Colon (tissue), 2 donors: ENCODE measurements at regions not wholly inside any gene's neighbourhood (a gene's known extent, or its start where the extent isn't known, plus 50 kb on each side); places are given as distances from the start of the nearest gene placed in this dataset.
"Not testable (repeated sequence)": the region's sequence is repeated elsewhere in the genome, so short reads cannot be mapped to it uniquely, and the experiment has no call there.

Experiments used
- FAIRE-seq: peaks from 2 replicates; lab custom pipeline; 2012; peaks lifted over from hg19 to GRCh38; lab: Jason Lieb, UNC
- donor health status: control.
- donor health status: control.

GRCh38 chr3:82163907-82164520, 402.6 kb upstream of the GBE1 start:
- peak; percentile 24 for FAIRE-seq

GRCh38 chr3:82157952-82158351, 396.5 kb upstream of the GBE1 start:
- FAIRE-seq, result no peak

- not testable (repeated sequence) for FAIRE-seq
These were observed 392.4 kb upstream of the GBE1 start for GRCh38 chr3:82153892-82154291.

DNA sequence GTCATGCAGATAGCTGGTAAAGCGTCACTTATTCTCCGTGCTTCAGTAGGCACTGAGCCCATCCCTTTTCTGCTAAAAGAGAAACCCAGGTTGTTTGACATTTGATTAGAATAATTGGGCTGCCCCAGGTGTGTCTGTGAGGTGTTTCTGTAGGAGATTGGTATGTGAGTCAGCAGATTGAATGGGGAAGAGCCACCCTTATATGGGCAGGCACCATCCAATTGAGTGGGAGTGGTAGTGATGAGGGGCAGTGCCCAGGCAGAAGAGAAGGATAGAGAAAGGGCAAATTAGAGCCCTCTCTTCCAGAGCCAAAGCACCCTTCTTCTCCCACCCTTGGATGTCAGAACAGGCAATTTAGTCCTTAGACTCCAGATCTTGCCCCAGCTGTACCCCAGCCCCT, 384.3 kb upstream of the GBE1 start:
- FAIRE-seq, result no peak

- no peak for FAIRE-seq
These were observed 383.4 kb upstream of the GBE1 start for GRCh38 chr3:82144811-82145210.

- no peak for FAIRE-seq
These were observed 382.4 kb upstream of the GBE1 start for GRCh38 chr3:82143661-82144412.

DNA sequence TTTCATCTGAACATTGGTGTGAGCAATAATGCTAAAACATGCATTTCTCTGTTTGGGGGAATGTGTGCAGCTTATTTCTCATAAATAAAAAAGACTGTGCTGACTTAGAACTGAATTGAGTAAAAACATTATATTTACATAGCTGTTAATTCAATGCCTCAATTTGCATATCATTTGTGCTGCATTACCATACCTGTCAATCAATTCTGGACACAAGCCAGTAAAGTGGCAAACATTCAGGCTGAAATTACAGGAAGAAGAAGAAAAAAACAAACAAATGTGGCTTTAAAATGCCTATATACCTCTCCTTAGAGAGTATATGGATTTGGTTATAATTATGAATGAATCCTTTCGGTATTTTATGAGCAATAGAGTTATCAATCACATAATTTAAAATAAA, 380.1 kb upstream of the GBE1 start:
- no peak for FAIRE-seq

DNA sequence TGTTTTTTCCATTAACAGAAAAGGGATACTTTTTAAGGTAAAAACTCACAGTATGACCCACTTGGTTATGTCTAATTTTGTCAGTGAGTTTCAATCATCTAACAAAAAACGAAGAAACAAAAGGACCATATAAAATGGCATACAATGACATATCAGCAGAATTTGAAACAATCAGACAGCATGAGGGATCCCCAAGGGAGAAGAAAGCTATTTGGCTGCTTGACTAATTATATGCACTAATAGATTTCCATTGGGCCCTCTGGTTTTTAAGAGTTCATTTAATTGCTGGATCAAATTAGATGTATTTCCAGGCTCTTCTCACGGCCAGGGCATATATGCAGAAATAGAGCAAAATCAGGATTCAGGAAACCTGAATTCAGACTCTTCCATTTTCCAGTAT, 376.4 kb upstream of the GBE1 start:
- FAIRE-seq, result no peak

DNA sequence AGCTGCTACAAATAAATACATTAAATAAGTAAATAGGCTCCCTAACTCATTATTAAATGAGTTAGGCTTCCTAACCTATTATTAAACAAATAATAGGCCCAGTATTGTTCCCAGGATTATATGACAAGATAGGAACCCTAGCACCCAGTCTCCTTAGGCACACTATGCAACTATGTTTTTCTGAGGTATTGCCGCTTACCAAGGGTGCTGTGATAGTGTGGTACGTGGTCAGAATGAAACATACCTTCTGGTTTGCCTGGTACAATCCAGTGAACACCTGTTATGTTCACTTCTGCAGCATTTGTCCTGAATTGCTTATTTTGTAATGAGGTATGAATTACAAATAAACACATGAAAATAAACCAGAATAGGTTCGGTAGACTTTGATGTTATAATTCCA, 375.6 kb upstream of the GBE1 start:
- FAIRE-seq, result no peak

DNA sequence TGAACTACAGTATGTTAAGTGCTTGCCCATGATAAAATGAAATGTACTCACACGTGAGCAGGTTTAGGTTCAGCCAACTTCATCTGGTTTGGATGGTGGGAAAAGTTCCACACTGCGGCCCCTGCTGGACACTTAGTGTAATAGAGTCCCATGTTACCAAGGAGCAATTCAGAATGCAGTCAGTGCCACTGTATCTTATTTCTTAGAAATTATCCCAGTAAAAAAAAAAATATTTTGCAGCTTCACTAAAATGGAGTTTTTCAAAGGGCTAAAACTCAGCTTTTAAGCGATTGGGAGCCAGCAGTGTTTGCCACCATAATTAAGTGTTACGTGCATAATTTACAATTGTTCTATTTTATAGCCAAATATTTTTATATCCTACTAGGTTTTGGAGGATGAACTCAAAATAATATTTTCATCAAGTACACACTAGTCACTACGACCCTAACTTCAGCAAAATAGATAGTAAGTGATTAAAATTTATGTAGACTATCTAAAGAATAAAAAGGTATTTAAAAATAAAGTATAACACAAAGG, 371.7 kb upstream of the GBE1 start:
- FAIRE-seq, result no peak

GRCh38 chr3:82132210-82133069, 371.0 kb upstream of the GBE1 start:
- no peak for FAIRE-seq

- FAIRE-seq, result no peak
These were observed 368.6 kb upstream of the GBE1 start for GRCh38 chr3:82130046-82130445.

GRCh38 chr3:82129221-82129801, 367.9 kb upstream of the GBE1 start:
- no peak for FAIRE-seq

DNA sequence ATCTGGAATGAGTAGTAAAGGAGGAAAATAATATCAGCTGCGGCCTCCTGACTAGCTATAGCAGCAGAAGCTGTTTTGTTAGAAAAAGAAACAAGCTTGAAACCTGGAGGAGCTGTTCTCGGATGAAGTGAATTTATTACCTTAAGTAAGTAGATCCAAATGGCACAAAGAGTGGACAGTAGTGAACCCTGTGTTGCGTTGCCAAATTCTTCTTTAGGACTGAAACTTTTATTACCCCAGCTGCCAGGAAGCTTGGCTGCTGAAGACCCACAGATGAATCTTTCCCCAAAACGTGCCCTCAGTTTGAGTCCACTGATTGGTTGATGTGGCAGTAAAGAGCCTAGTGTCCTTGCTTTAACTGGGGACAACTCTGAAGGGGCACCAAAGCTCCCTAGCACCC, 366.8 kb upstream of the GBE1 start:
- FAIRE-seq, result no peak

- no peak for FAIRE-seq
These were observed 361.3 kb upstream of the GBE1 start for GRCh38 chr3:82122554-82123345.

GRCh38 chr3:82114589-82114988, 353.1 kb upstream of the GBE1 start:
- no peak for FAIRE-seq

DNA sequence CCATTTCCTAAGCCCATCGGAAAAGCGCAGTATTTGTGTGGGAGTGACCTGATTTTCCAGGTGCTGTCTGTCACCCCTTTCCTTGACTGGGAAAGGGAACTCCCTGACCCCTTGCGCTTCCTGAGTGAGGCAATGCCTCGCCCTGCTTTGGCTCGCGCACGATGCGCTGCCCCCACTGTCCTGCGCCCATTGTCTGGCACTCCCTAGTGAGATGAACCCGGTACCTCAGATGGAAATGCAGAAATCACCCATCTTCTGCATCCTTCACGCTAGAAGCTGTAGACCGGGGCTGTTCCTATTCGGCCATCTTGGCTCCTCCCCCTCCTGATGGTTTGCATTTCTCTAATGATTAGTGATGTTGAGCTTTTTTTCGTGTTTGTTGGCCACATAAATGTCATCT, 349.3 kb upstream of the GBE1 start:
- FAIRE-seq, result not testable (repeated sequence)

DNA sequence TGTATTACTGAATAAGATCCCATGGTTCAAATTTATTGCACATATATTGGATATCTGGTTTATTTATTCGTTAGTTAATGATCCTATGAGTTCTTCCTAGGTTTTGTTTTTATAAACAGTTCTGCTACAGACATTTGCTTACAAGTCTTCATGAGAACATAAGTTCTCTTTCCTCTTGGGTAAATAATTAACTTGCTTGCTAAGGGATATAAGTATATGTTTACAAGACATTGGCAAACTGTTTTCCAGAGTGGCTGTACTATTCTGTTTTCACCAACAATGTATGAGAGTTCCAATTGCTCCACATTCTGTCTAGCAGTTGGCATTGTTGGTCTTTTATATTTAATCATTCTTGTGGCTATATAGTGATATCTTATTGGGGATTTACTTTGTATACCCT, 341.8 kb upstream of the GBE1 start:
- no peak for FAIRE-seq

GRCh38 chr3:82100378-82100777, 338.9 kb upstream of the GBE1 start:
- FAIRE-seq, result no peak

- no peak for FAIRE-seq
These were observed 332.2 kb upstream of the GBE1 start for GRCh38 chr3:82093641-82094040.

DNA sequence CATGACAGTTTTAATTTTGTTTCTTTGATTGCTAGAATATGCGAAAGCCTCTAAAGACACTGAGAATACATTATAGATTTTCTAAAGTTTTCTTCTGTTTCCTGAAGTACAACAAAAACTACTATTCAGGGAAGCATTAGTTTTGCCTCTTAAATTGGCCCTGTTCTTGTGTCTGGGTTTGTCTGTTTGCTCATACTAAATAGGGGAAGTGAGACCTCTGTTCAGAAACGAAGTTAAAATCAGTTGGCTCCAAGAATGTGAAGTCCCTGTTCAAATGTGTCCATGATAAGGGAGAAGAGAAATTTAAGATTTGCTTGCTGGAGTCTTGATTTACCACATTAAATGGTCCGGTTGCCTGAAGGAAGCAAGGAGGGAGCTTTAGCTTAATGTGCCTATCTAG, 327.3 kb upstream of the GBE1 start:
- no peak for FAIRE-seq

GRCh38 chr3:82087958-82088357, 326.5 kb upstream of the GBE1 start:
- FAIRE-seq, result no peak
